K562 (cell line): ENCODE measurements at regions not wholly inside any gene's neighbourhood (a gene's known extent, or its start where the extent isn't known, plus 50 kb on each side); places are given as distances from the start of the nearest gene placed in this dataset.

Source experiments
- CTBP1 ChIP-seq: fragments of 450-650 bp; IDR thresholded peaks from 2 replicates; pipeline ENCODE4 v1.6.1; 2016; ENCODE audit warnings: borderline replicate concordance
- E2F3 ChIP-seq: fragments of 250-450 bp; sonication (Bioruptor Pico); IDR thresholded peaks from 2 replicates; pipeline ENCODE4 v1.4.0; 2020; ENCODE audit warnings: mild to moderate bottlenecking
- ESRRA ChIP-seq: fragments of 450-650 bp; IDR thresholded peaks from 2 replicates; pipeline ENCODE4 v1.6.1; 2014; ENCODE audit warnings: low read depth, mild to moderate bottlenecking, moderate library complexity, borderline replicate concordance
- PHB ChIP-seq: fragments of 250-450 bp; sonication (Bioruptor Pico); IDR thresholded peaks from 2 replicates; pipeline ENCODE4 v1.5.0; 2021
- ZNF140 ChIP-seq: fragments of 250-450 bp; sonication (Bioruptor Pico); IDR thresholded peaks from 2 replicates; pipeline ENCODE4 v1.8.0; 2021; ENCODE audit warnings: moderate library complexity, mild to moderate bottlenecking, inconsistent platforms

DNA sequence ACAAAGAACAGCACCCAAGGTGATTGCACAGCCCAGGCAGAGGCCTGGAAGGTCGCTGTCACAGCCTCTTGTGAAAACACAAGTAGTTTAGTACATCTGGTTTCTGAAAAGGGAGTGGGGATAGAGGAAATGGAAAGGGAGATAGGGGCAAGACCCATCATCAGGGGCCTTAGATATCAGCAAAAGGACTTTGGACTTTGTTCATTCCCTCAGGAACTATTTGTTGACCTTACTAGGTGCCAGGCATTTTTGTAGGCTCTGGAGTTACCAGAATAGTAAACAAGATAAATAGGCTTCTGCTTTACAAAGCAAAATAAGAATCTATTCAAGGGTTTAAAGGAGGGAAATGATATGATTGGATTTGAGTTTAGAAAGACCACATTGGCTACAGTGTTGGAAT, 199.4 kb upstream of the CDKN3 start:
- no peak for TF ChIP-seq E2F3 (CRISPR knock-in tag)
- no peak for TF ChIP-seq ZNF140 (CRISPR knock-in tag)
- TF ChIP-seq PHB = no peak
- TF ChIP-seq CTBP1 = no peak
- no peak for TF ChIP-seq ESRRA
